Transverse colon (tissue), 4 donors: ENCODE measurements at regions not wholly inside any gene's neighbourhood (a gene's known extent, or its start where the extent isn't known, plus 50 kb on each side); places are given as distances from the start of the nearest gene placed in this dataset.

Experiments used
- DNase-seq: peaks from one replicate; pipeline ENCODE4 v3.0.0-alpha.2; 2019
- H3K27ac ChIP-seq, 4 donors: fragments of 200-600 bp; sonication (generic); 2 replicates each; pipeline ENCODE4 v1.5.1; 2016 to 2018; ENCODE audit warnings: inconsistent platforms in 4 of 4
- H3K27me3 ChIP-seq: fragments of 200-600 bp; sonication (generic); 2 replicates; pipeline ENCODE4 v1.5.1; 2017; ENCODE audit warnings: inconsistent platforms
- H3K36me3 ChIP-seq, 4 donors: fragments of 200-600 bp; sonication (generic); 2 replicates each; pipeline ENCODE4 v1.5.1; 2017 to 2019; ENCODE audit warnings: inconsistent platforms in 4 of 4
- H3K4me1 ChIP-seq, 4 donors: fragments of 200-600 bp; sonication (generic); 2 replicates each; pipeline ENCODE4 v1.5.1; 2017 to 2020; ENCODE audit warnings: inconsistent platforms in 4 of 4
- H3K4me3 ChIP-seq, 4 donors: fragments of 200-600 bp; sonication (generic); 1 replicate in 1 of 4; 2 replicates in 3 of 4; pipeline versions ENCODE4 v1.5.1 to v1.6.1; 2017 to 2019; ENCODE audit warnings: inconsistent platforms in 4 of 4
- H3K9me3 ChIP-seq, 2 donors: fragments of 200-600 bp; sonication (generic); 2 replicates each; pipeline ENCODE4 v1.5.1; 2017 to 2019; ENCODE audit warnings: inconsistent platforms in 2 of 2
- CTCF ChIP-seq, 5 experiments: fragments of 200-600 bp in 3 of 5; fragments of 450-650 bp in 2 of 5; sonication (generic) in 3 of 5; IDR thresholded peaks; 1 replicate in 2 of 5; 2 replicates in 3 of 5; pipeline ENCODE4 v1.5.1; 2016 to 2017; ENCODE audit warnings: antibody characterized with exemption in 5 of 5, inconsistent platforms in 3 of 5, mild to moderate bottlenecking in 2 of 5, moderate library complexity in 1 of 5
- EP300 ChIP-seq: sonication (generic); formaldehyde crosslinking; IDR thresholded peaks from one replicate; pipeline ENCODE4 v1.6.1; 2017; ENCODE audit warnings: antibody characterized with exemption, low read depth
- POLR2A ChIP-seq: fragments of 450-650 bp; IDR thresholded peaks from one replicate; pipeline ENCODE4 v1.6.1; 2016; ENCODE audit warnings: antibody characterized with exemption, mild to moderate bottlenecking, moderate library complexity
- POLR2AphosphoS5 ChIP-seq, 3 donors: sonication (generic); formaldehyde crosslinking; IDR thresholded peaks; one replicate each; pipeline ENCODE4 v1.6.1; 2016; ENCODE audit warnings: antibody characterized with exemption in 3 of 3
- WGBS, 2 donors: methylation state at CpG; one replicate each; pipeline ENCODE4 v1.1.5; 2018; ENCODE audit warnings: low coverage in 1 of 2; 5-methylcytosine and 5-hydroxymethylcytosine counted together
- in situ Hi-C, 4 donors: fragments of 200-750 bp; cut with MboI; loops; one replicate each; pipeline versions ENCODE4 v1.15.0 to v1.15.1; 2017; ENCODE audit warnings: low sequenced_read_pairs in 3 of 4, low pct_ligation_motif_present in 1 of 4, low pct_unique_long_range_greater_than_20kb in 1 of 4
- intact Hi-C: fragments of 100-400 bp; cut with DNase I; formaldehyde crosslinking; loops from one replicate; pipeline ENCODE4 v1.15.1; 2023; ENCODE audit warnings: low total_unique reads

DNA sequence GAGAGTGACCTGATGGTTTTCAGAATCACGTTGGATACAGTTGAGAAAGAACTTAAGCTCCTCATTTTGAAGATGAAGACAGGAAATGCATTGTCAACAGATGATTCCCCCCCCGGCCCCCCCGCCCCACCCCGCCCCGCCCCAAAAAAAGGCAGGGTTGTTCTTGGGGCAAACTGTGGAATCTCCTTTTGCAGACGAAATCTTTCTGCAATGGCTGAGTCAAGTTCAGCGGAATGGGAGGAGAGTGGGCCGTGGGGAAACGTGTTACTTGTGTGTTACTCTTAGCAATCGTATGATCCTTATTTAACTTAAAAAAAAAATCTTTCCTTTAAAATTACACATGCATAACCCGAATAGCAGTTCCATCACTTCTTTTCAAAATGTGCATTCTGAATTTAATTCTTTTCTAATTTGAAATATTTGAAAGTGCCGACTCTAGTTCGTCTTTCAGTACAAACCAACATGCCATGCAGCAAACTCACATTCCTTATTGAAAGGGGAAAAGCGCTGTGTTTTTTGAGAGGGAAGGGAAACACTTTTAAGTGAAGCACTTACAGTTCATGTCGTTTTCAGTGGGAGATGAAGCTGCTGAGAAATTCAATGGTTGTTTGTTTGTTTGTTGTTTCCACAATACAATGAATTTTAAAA, 348.5 kb upstream of the ARGLU1 start:
- 69 to 78% methylated on average over 8 to 15 of the region's 15 CpGs for WGBS, 2 donors
- peaks cover 0 to 14% (median 7%) of the 10 kb centered on the region in 4 donors for H3K4me1 ChIP-seq
- H3K4me3 ChIP-seq = no peak overlapping the region
- TF ChIP-seq CTCF (IDR thresholded peaks at IDR 0.05) (no peak), EP300 (no peak), POLR2A (no peak), POLR2AphosphoS5 (IDR thresholded peaks at IDR 0.05) (no peak)
- intact Hi-C loops (no loop called here), in situ Hi-C loops (loop anchor here in 1 of 4 donors (25.0 kb wide), 1 partner anchor 354 kb away; the partner anchor contains the start of gene ARGLU1)
- no peaks in the 10 kb centered on the region for H3K36me3 ChIP-seq
- no peaks in the 10 kb centered on the region for H3K9me3 ChIP-seq
- no peaks in the 10 kb centered on the region for H3K27me3 ChIP-seq
- H3K27ac ChIP-seq = peak overlapping the region in 1 of 4 donors; percentile 26
- DNase-seq = no peak

DNA sequence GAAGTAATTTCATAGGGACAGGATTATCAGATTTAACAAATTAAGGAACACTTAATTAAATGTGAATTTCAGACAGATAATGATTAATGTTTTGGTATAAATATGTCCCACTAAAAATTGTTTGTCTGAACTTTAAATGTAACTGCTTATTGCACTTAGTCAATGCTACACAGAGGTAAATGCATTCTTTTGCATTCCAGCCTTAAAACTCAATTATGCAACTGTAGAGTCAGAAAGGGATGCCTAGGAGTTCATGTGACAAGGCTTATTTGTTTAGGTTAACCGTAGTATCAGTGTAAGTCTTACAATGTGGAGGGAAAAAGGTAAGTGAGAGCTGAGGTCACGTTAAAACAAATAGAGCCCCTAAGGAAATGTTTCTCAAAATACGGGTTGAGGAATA, 347.2 kb upstream of the ARGLU1 start:
- intact Hi-C loops (no loop called here), in situ Hi-C loops (loop anchor here in 1 of 4 donors (25.0 kb wide), 1 partner anchor 353 kb away; the partner anchor contains the start of gene ARGLU1)
- H3K9me3 ChIP-seq = no peaks in the 10 kb centered on the region
- H3K27me3 ChIP-seq = no peaks in the 10 kb centered on the region
- no peak for DNase-seq
- WGBS, 2 donors = 80 to 95% methylated on average over 3 of the region's 3 CpGs
- no peaks in the 10 kb centered on the region for H3K36me3 ChIP-seq
- H3K4me1 ChIP-seq = peaks cover 0 to 14% (median 7%) of the 10 kb centered on the region in 4 donors
- TF ChIP-seq POLR2A (no peak), POLR2AphosphoS5 (IDR thresholded peaks at IDR 0.05) (no peak), CTCF (IDR thresholded peaks at IDR 0.05) (no peak), EP300 (no peak)
- no peak overlapping the region for H3K4me3 ChIP-seq
- no peak overlapping the region for H3K27ac ChIP-seq

GRCh38 chr13:106911627-106912026, 343.7 kb upstream of the ARGLU1 start:
- Histone ChIP-seq H3K4me3 (no peak overlapping the region), H3K9me3 (no peaks in the 10 kb centered on the region), H3K36me3 (no peaks in the 10 kb centered on the region), H3K27ac (no peak overlapping the region), H3K27me3 (no peaks in the 10 kb centered on the region), H3K4me1 (no peaks in the 10 kb centered on the region)
- in situ Hi-C loops (loop anchor here in 1 of 4 donors (25.0 kb wide), 1 partner anchor 349 kb away; the partner anchor contains the start of gene ARGLU1), intact Hi-C loops (no loop called here)
- no peak for DNase-seq
- WGBS, 2 donors = 65 to 76% methylated on average over 4 of the region's 4 CpGs
- TF ChIP-seq CTCF (IDR thresholded peaks at IDR 0.05) (no peak), EP300 (no peak), POLR2AphosphoS5 (IDR thresholded peaks at IDR 0.05) (no peak), POLR2A (no peak)

GRCh38 chr13:106911020-106911419, 343.1 kb upstream of the ARGLU1 start:
- H3K36me3 ChIP-seq = no peaks in the 10 kb centered on the region
- no peak for DNase-seq
- 69 to 80% methylated on average over 2 to 5 of the region's 5 CpGs for WGBS, 2 donors
- in situ Hi-C loops = loop anchor here in 1 of 4 donors (25.0 kb wide), 1 partner anchor 349 kb away; the partner anchor contains the start of gene ARGLU1
- TF ChIP-seq EP300 = no peak
- TF ChIP-seq POLR2A = no peak
- no peak for TF ChIP-seq CTCF (IDR thresholded peaks at IDR 0.05)
- no peak for TF ChIP-seq POLR2AphosphoS5 (IDR thresholded peaks at IDR 0.05)
- H3K4me1 ChIP-seq = no peaks in the 10 kb centered on the region
- intact Hi-C loops = no loop called here
- H3K4me3 ChIP-seq = no peak overlapping the region
- H3K9me3 ChIP-seq = no peaks in the 10 kb centered on the region
- no peak overlapping the region for H3K27ac ChIP-seq
- no peaks in the 10 kb centered on the region for H3K27me3 ChIP-seq
